ENCODE measurements at regions not wholly inside any gene's neighbourhood (a gene's known extent, or its start where the extent isn't known, plus 50 kb on each side); places are given as distances from the start of the nearest gene placed in this dataset.
"Not testable (repeated sequence)": the region's sequence is repeated elsewhere in the genome, so short reads cannot be mapped to it uniquely, and the experiment has no call there.

DNA sequence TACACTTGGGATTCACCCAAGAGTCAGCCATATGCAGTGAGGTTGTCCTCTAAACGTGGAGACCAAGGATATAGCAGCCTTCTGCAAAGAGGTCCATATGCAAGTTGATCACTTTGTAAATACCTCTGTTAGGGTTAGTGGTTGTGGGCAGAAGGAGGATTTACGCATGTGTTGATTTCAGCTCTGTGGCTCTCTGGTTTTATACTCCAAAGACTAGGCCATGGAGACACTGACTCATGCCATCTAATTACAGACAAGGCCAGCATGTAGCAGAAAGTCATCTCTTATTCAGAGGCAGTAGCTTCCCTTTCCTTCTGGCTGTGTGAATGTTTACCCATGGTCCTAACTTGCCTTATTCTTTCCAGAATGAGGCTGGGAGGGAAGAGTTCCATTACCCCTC is 140.9 kb upstream of the GOLGA6L4 start:
- not testable (repeated sequence) for DNase-seq

DNA sequence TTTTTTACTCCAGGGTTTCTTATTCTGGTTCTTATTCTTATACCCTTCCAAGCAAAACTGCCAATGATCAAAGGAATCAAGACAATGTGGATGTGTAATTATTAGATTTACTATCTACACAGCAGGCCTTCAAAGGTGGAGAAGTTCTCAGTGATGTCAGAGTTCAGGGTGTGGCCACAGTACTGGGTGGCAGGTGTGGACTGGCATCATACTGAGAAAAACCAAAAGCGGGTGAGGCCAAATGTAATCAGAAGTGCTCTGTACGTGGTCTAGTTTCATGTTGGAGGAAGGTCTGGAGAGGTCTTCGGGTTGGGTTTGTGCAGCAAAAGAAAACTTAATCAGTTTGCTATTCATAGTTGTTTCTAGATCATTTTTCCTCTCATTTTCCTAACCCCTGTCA is 138.5 kb upstream of the GOLGA6L4 start:
- not testable (repeated sequence) for DNase-seq

DNA sequence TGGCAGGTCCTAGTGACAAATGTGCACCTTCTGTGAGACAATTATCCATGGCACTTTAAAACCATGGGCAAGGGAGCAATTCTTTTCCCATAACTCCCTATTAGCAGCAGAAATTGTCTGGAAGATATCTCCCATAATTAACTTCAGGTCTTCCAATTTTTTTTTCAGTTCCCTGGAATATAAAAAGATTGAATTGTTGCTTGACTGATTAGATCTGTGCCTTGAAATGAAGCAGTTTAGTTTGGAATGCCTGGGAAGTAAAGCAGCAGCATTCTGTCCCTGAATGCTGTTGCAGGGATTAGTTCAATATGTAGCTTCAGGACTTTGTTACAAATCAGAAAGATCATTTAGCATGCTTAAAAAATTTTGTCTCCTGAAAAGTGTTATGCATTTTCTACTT is 137.0 kb upstream of the GOLGA6L4 start:
- DNase-seq: no peak

DNA sequence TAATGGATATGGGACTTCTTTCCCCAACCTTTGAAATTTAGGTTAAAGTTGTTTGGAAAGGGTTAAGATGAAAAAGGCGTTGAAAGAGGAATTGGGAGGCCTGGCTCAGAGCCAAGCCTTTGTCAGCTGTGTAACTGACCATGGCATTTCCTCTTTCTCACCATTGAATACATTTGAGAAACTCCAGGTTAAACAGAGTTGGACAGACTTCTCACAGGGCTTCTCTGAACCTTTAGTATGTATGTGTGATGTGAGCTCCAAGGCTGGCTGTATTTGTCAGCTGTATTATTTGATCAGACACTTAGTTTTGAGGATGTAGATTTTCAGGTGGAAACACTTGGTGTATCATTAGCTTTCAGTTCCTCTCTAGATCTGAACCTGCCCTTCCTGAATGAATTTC is 136.4 kb upstream of the GOLGA6L4 start:
- DNase-seq: peak; percentile 34

DNA sequence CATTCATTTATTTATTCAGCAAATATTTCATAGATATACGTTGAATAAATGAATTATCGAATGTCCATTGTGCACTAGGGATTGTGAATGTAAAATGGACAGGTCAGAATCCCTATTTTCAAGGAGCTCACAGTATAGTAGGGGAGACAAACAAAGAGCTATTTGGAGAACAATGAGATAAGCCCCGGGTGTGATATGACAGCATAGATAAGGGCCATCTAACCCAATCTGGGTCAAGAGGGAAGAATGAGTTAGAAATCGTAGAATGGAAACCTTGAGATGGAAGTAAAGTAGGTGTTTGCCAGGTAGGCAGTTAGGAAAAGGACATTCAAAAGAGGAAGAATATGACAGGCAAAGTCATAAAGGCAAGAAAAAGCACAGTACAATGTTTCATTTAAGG is 132.2 kb upstream of the GOLGA6L4 start:
- DNase-seq: no peak

DNA sequence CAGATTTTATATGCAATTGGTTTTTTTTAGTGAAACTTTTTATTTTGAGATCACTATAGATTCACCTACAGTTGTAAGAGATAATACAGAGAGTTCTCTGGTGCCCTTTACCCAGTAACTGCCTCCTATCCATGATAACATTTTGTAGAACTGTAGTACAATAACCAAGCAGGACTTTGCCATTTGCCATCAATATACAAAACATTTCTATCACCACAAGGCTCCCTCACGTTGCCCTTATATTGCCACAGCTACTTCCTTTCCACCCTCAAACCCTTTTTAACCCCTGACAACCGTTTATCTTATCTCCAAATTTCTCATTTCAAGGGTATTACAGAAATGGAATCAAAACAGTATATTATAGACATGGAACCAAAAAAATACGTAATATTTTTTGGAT is 130.7 kb upstream of the GOLGA6L4 start:
- no peak for DNase-seq

DNA sequence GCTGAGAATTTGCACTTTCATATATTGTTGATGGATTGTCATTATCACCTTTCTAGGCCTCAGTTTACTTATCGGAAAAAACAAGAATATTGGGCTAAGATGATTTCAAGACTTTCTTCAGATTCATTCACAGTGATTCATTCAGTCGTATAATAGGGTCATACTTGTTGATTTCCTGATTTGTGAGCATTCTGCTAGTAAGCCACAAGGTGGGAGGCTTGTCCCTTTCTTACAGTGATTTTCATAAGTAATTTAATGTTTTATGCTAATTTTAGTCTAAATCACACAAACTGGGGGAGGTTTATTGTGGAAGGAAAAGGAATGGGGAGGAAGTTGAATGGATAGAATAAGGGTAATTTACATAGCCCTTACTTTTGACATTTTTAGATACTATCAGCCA is 126.8 kb upstream of the GOLGA6L4 start:
- DNase-seq: no peak

DNA sequence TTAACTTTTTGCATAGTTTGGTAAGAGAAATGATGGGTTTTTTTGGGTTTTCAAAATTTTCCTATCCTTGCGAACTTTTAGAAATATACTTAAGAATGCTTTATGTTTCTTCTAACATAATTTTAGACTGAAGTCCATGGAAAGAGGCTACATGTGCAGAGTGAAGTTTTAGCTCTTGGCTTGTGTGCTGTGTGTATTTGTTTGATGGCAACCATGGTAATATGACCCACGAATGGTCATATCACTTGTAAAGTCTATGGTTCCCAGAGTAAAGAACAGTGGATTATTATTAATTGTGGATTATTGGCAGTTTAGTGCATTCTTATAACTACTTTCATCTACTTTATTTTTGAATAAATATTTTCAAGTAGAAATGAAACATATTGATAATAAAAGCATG is 124.0 kb upstream of the GOLGA6L4 start:
- no peak for DNase-seq

DNA sequence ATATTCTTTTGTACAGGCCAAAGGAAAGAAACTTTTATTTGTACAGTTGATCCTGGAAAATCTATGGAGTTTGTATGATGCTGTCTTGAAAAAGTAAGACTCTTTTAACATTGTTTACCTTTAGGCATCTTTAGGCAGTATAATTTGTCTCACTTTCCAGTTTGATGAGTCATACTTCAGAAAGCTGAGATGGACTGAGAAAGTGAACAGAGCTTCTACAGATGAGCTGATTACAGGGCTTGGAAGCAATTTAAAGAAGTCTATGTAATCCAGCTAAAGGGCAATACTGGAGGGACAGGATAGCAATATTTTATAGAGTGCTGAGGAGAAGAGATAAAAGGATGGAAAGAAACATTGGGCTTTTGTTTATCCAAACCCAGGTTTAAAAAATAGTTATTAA is 123.5 kb upstream of the GOLGA6L4 start:
- no peak for DNase-seq

DNA sequence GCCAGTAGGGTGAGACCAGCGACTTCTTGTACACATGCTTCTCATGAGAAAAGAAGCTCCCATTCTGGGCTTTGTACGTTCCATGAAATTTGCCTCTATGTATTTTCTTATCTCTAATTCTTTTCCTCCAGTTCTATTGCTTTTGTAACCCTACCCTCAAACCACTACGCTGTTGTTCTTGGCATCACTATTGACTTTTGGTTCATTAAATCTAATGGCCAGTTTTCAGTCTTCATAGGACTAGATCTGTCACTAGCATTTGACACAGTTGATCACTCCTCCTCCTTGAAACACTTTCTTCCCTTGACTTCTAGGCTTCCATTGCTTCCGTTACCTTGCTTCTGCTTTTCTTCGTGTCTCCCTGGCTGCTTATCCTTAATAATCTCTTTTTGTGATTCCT is 121.7 kb upstream of the GOLGA6L4 start:
- DNase-seq: no peak

DNA sequence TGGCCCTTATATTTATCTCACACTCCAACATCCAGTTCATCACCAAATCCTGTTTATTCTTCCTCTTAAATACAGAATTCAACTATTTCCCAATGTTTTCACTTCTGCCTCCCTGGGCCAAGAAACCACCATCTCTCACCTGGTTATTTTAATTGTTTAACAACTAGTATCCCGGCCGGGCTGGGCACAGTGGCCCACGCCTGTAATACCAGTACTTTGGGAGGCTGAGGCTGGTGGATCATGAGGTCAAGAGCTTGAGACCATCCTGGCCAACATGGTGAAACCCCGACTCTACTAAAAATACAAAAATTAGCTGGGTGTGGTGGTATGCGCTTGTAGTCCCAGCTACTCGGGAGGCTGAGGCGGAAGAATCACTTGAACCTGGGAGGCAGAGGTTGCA is 120.9 kb upstream of the GOLGA6L4 start:
- not testable (repeated sequence) for DNase-seq

DNA sequence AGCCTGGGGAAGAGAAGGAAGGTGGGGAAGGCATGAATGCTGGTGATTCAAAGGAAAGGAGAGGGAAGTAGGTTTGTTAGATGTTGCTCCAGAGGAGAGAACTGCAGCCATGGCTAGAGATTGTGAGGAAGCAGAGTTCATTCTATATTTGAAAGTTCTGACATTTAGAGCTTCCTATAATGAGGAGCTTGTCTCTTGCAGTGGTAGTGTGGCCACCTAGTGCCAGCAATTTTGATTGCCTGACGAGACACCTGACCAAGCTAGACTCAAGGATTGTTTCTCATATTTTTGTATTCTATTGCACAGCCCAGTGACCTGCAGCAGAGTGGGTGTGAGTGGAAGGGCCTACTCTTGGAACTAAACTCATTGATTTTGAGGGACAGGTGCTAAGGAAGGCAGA is 116.2 kb upstream of the GOLGA6L4 start:
- DNase-seq: not testable (repeated sequence)

DNA sequence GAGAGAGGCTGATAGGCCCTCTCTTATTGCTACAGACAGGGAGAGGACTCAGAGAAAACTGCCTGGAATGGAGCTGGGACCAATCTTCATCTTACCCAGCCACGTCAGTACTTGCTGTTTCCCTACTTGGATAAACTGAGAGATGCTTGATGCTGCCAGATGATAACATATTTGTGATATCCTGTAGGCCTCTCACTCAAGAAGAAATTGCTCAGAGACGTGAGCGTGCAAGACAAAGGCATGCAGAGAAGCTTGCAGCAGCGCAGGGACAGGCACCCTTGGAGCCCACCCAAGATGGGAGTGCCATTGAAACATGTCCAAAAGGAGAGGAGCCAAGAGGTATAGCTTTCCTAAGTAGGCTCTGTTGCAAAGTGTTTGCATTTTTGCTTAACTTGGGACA is 114.7 kb upstream of the GOLGA6L4 start:
- not testable (repeated sequence) for DNase-seq

DNA sequence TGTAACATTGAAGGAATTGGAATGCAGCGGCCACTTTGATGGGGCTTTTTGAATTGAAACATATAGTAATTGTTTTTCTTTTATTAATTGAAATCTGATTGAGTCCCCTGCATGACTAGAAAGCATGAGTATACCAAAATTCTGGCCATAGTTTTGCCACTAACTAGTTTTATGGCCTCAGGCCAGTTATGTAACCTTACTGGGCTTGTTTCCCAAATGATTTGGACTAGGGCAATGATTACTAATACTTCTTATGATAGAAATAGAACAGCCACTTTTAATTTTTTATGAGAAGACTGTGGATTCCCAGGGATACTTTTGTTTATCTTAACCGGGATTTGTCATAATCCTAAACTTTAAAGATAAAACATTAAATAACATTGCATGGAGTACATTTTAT is 106.9 kb upstream of the GOLGA6L4 start:
- not testable (repeated sequence) for DNase-seq

DNA sequence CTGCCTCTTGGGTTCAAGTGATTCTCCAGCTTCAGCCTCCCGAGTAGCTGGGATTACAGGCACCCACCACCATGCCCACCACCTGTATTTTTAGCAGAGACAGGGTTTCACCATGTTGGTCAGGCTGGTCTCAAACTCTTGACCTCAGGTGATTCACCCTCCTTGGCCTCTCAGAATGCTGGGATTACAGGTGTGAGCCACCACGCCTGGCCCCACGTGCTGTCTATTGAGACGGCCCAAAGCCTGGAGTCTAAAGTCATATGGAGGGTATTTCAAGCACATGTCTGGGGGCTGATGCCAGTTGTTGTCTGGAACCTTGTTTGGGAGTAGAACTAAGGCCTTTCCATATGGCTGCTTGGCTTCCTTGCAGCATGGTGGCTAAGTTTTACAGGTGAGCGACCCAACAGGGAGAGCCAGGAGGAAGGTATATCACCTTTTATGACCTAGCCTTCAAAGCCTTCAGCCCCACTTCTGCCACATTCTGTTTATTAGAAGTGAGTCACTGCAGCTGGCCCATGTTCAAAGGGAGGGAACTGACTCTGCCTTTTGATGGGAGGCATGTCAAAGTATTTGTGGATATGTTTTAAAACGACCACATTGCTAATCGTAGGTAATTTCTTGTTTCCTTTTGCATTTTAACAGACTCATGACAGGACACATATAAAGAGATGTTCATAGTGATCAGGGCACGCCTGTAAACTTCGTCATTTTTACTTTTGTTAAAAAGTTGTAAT is 105.3 kb upstream of the GOLGA6L4 start:
- not testable (repeated sequence) for DNase-seq

DNA sequence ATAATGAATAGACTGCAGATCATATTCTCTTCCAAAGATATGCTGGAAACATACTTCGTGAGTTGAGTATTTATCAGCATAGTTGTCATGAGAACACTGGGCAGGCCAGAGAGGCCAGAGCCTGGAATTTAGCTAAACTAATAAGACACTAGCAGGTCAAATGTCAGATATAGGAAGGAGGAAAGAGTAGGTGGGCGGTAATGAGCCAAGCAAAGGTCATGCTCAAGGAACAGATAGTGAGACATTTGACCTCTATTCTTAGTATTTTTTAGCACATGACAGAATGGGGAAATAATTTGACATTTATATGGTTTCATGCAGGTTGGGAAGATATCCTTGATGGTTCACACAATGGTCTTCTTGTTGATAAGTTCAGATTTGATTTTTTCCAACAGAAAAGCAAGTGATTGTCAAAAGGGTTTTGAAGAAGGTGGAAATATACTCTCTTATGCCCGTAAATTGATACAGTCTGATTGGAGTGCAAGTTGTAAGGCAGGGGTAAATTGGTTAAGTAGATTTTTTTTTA is 99.6 kb upstream of the GOLGA6L4 start:
- DNase-seq: not testable (repeated sequence)

DNA sequence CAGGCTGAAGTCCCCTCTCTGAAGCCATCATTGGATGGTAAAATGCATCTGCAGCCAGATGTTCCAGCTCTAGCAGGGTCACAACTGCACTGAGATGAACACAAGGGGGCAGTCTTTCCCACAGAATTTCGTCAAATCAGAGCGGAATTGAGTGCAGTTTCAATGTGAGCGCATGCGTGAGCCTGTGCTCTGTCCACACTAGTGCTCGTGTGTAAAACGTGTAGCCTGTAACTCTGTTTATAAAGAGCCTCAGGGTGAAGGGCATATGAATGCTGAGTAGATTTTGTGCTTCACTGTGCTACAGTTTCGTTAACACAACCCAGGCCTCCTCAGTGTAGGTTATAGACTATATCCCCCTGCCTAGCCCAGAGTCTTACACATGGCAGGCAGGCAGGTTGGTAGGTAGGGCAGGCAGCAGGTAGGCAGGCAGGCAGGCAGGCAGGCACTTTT is 92.7 kb upstream of the GOLGA6L4 start:
- peak; percentile 85 for DNase-seq

DNA sequence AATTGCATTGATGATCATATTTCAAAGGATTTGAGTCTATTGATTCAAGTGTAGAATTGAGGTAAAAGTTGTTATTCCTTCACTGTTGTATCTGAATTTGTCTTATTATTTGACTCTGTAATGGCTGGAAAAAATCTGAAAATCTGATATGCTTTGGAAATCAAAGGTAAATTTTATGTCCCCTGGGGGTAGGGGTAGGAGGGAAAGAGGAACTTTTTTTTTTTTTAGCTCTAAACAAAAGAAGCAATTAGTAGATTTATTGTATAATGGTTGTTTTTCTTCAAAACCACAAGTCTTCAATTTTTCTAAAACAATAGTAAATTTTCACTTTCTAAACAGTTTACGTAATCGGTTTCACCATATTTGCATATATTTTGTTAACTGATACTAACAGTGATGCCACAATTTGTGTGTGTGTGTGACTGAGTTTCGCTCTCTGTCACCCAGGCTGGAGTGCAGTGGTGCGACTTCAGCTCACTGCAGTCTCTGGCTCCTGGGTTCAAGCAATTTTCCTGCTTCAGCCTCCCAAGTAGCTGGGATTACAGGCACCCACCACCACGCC is 91.7 kb upstream of the GOLGA6L4 start:
- no peak for DNase-seq

DNA sequence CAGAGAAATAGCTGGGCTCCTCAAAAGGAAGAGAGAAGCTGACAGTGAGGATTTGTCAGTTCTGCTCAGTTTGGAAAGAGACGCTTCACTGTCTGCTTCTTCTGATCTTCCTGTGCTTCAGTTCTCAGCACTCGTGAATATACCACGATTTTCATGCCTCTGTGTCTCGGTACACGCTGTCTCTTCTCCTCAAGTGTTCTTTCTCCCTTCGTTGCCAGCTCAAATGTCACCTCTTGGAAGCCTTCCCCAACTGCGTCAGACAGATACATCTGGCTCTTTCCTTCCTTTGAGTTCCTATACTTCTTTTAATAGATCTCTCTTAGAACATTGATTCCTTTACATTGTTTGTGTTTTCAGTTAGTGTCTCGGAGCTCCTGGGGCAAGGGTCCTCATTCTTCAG is 90.6 kb upstream of the GOLGA6L4 start:
- not testable (repeated sequence) for DNase-seq

DNA sequence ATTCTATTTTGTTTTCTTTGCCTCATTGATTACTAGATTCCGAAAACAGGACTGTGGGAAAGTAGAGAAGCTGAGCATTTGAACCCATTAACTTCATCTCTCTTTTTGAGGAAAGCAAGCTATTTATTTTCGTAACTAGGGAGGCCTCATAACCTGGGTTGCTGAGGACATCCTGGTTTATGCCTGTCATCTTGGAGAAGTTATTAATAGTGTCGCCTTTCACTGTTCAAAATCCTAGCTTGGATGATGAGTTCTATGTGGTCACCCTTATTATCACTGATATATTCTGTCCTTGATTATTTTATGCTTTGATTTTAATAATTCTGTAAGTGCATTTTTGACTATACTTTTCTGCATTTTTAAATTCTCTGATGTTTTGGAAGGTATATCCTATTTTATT is 89.3 kb upstream of the GOLGA6L4 start:
- DNase-seq: not testable (repeated sequence)

DNA sequence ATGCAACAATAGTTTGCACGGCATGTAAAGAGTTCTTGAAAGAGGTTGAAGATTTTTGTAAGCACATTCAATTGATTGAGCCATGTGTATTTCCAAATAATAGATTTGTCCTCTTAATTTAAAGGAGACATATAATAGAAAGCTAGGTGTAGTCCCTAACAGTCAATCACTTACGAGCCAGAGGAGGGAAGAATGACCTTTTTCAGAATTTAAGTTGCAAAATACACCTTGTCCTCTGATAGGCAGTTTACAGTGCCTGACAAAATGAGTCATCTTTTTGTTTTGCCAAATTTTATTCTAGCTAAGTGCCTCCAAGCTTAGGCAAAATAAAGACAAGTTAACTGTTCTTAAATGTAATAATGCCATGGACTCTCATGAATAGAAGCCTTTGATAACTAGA is 88.3 kb upstream of the GOLGA6L4 start:
- not testable (repeated sequence) for DNase-seq

DNA sequence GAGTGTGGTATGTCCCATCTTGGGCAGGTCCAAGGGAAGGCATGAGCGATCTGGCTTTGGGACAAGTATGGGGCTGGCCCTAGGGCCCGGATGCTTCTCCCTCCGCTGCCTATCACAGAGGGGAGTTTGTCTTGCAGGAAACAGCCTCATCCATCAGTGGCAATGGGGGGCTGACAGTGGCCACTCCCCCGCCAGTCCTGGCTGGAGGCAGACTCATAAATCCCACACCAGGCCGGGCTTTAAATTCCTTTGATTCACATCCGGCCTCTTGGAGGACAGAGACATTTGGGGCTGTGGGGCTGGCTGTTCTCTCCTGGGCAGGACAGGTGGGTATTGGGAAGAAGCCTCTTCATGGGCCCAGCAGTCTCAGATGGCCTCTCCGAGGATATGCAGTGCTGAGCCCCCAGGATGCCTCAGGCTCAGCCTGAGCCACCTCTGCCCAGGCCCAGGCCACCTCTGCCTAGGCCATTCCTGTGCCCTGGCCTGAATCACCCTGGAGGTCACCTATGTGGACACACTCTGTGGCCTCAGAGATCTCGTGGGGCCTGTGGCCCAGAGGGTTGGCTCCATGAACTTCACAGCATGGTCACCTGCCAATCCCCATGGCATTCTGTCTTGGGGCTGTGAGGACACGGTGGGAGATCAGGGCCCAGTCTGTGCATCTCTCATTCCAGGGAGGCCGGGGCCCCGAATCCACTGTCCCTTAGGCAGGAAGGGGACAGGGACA is 84.2 kb upstream of the GOLGA6L4 start:
- no peak for DNase-seq

DNA sequence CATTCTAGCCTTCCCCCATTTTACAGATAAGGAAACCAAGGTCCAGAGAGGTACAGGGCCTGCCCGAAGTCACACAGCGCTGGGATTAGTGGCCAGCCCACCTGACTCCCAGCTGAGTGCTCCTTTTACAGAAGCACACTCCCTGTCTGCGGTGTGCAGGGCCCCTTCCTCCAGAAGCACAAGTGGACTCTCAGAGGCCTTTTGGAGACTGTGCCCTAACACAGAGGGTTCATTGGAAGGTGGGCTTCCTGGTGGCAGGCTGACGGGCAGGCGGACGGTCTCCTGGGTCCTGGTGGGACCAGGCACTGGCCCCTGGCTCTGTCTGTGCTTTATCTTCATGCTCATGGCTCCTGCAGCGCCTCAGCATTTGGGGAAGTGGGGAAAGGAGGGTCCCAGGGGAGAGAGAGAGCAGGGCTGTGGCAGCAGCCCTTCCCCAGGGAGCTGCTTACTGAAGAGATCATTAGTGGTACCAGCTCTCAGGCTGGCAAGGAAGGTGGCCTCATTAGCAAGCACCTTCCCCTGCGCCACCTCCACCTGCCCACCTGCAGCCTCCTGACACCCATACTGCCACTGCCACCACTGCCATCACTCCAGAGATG is 83.1 kb upstream of the GOLGA6L4 start:
- DNase-seq: not testable (repeated sequence)

All from hindlimb muscle (tissue), 1 donor.